GM12878 (cell line): ENCODE measurements at regions not wholly inside any gene's neighbourhood (a gene's known extent, or its start where the extent isn't known, plus 50 kb on each side); places are given as distances from the start of the nearest gene placed in this dataset.

ENCODE experiments used
- ATAC-seq: fragments of 200-7000 bp; cut with Tn5 transposase; 3 replicates; pipeline ENCODE4 v1.9.1; 2020; ENCODE audit warnings: mild to moderate bottlenecking, moderate library complexity
- BruUV-seq: library from RNA; stranded (reverse); fragments of 400-500 nt; replicated peaks from 2 replicates; lab custom pipeline; 2021; lab: Mats Ljungman, UMichigan
- CTCF ChIA-PET: fragments of 300-600 bp; sonication (Branson Sonifier 250); formaldehyde crosslinking; extraction: SDS; loops from one replicate; lab custom pipeline; 2021; ENCODE audit warnings: inconsistent platforms; lab: Yijun Ruan, JAX
- POLR2A ChIA-PET: fragments of 350-600 bp; formaldehyde crosslinking; extraction: SDS; loops from one replicate; lab custom pipeline; 2021; ENCODE audit warnings: inconsistent platforms; lab: Charles Lee
- RAD21 ChIA-PET: fragments of 300-600 bp; sonication (Branson Sonifier 250); formaldehyde crosslinking; loops from one replicate; lab custom pipeline; 2023; ENCODE audit warnings: antibody characterized with exemption; ENCODE audit not compliant: unreplicated experiment; lab: Charles Lee
- SMC1A ChIA-PET: fragments of 300-600 bp; sonication (Branson Sonifier 250); formaldehyde crosslinking; loops from one replicate; lab custom pipeline; 2023; ENCODE audit not compliant: unreplicated experiment, uncharacterized antibody; lab: Charles Lee
- DNase-seq: peaks from one replicate; pipeline ENCODE4 v3.0.0-alpha.2; 2011; ENCODE audit warnings: low read depth, low spot score
- FAIRE-seq: peaks from 3 replicates; lab custom pipeline; 2011; peaks lifted over from hg19 to GRCh38; lab: Jason Lieb, UNC
- H2AFZ ChIP-seq: 2 replicates; pipeline ENCODE4 v1.6.0; 2011; ENCODE audit warnings: low read depth, low read length, control low read depth; ENCODE audit not compliant: control insufficient read depth
- H3K27ac ChIP-seq: 2 replicates; pipeline ENCODE4 v1.5.1; 2011; ENCODE audit warnings: control low read depth; ENCODE audit not compliant: control insufficient read depth, insufficient read depth
- H3K27me3 ChIP-seq, 2 experiments: replicated peaks in 1 of 2; 2 replicates each; pipeline versions ENCODE4 v1.6.0 to v1.6.1; 2011; ENCODE audit warnings: low read length in 1 of 2; ENCODE audit not compliant: control insufficient read depth in 2 of 2, insufficient read depth in 2 of 2
- H3K36me3 ChIP-seq, 2 experiments: 2 replicates each; pipeline ENCODE4 v1.5.1; 2011; ENCODE audit warnings: low read length in 1 of 2; ENCODE audit not compliant: control insufficient read depth in 2 of 2, insufficient read depth in 2 of 2
- H3K4me1 ChIP-seq: 2 replicates; pipeline ENCODE4 v1.6.1; 2011; ENCODE audit warnings: mild to moderate bottlenecking, low read length, moderate library complexity, mixed read lengths; ENCODE audit not compliant: control insufficient read depth, insufficient read depth
- H3K4me2 ChIP-seq: 2 replicates; pipeline ENCODE4 v1.6.0; 2011; ENCODE audit warnings: control low read depth; ENCODE audit not compliant: control insufficient read depth, insufficient read depth
- H3K4me3 ChIP-seq: fragments of 200-600 bp; sonication (generic); 2 replicates; pipeline ENCODE4 v1.5.1; 2016
- H3K79me2 ChIP-seq: 2 replicates; pipeline ENCODE4 v1.6.0; 2011; ENCODE audit warnings: low read length; ENCODE audit not compliant: control insufficient read depth, insufficient read depth
- H3K9ac ChIP-seq: 2 replicates; pipeline ENCODE4 v1.8.0; 2011; ENCODE audit warnings: low read length, control low read depth, mixed read lengths; ENCODE audit not compliant: control insufficient read depth, insufficient read depth
- H3K9me3 ChIP-seq: replicated peaks from 3 replicates; pipeline ENCODE4 v1.5.1; 2011; ENCODE audit warnings: mild to moderate bottlenecking, low read length; ENCODE audit not compliant: control insufficient read depth, insufficient read depth
- H4K20me1 ChIP-seq: 2 replicates; pipeline ENCODE4 v1.6.0; 2011; ENCODE audit not compliant: control insufficient read depth, insufficient read depth
- BACH1 ChIP-seq: fragments of 450-650 bp; IDR thresholded peaks from 2 replicates; pipeline ENCODE4 v1.6.1; 2017; ENCODE audit warnings: mild to moderate bottlenecking, borderline replicate concordance
- CEBPB ChIP-seq, 2 experiments: fragments of 150-350 bp in 1 of 2; IDR thresholded peaks; 2 replicates each; pipeline ENCODE4 v1.6.1; 2012 to 2014; ENCODE audit warnings: low read depth in 2 of 2, low read length in 2 of 2, borderline replicate concordance in 1 of 2, inconsistent platforms in 1 of 2
- CTCF ChIP-seq, 3 experiments: IDR thresholded peaks in 2 of 3; conservative IDR thresholded peaks in 1 of 3; 2 replicates each; pipeline ENCODE4 v1.5.1; 2011; ENCODE audit warnings: low read depth in 3 of 3, low read length in 3 of 3, mild to moderate bottlenecking in 3 of 3, control low read depth in 2 of 3, moderate library complexity in 2 of 3, inconsistent platforms in 1 of 3, mixed read lengths in 1 of 3; ENCODE audit not compliant: control insufficient read depth in 2 of 3, insufficient read depth in 1 of 3; ENCODE audit errors: extremely low read depth in 1 of 3
- CUX1 ChIP-seq: IDR thresholded peaks from 2 replicates; pipeline ENCODE4 v1.6.1; 2012; ENCODE audit warnings: improper control_type of control experiment, low read depth, low read length; ENCODE audit not compliant: insufficient replicate concordance
- E2F8 ChIP-seq: fragments of 450-650 bp; IDR thresholded peaks from 2 replicates; pipeline ENCODE4 v1.6.1; 2018; ENCODE audit warnings: mild to moderate bottlenecking, low read depth, moderate library complexity; ENCODE audit not compliant: partially characterized antibody
- GABPA ChIP-seq: IDR thresholded peaks from 2 replicates; pipeline ENCODE4 v1.6.1; 2014; ENCODE audit warnings: antibody characterized with exemption, low read depth, mild to moderate bottlenecking, inconsistent platforms
- IKZF1 ChIP-seq: fragments of 450-650 bp; conservative IDR thresholded peaks from 2 replicates; pipeline ENCODE4 v1.6.1; 2017; ENCODE audit warnings: antibody characterized with exemption, mild to moderate bottlenecking
- PML ChIP-seq: IDR thresholded peaks from 2 replicates; pipeline ENCODE4 v1.6.1; 2012; ENCODE audit warnings: low read length, inconsistent platforms
- STAT1 ChIP-seq: fragments of 450-650 bp; conservative IDR thresholded peaks from 2 replicates; pipeline ENCODE4 v1.6.1; 2014; ENCODE audit warnings: antibody characterized with exemption, mild to moderate bottlenecking
- USF1 ChIP-seq: IDR thresholded peaks from 2 replicates; pipeline ENCODE4 v1.6.1; 2011; ENCODE audit warnings: borderline replicate concordance, low read depth, mild to moderate bottlenecking, moderate library complexity, mixed read lengths, low read length; ENCODE audit not compliant: insufficient read depth; ENCODE audit errors: extremely low read length
- WGBS: methylation state at CpG from one replicate; pipeline ENCODE4 v1.1.6; 2016; ENCODE audit warnings: low lambda C conversion rate; ENCODE audit not compliant: insufficient replicate concordance, insufficient coverage; ENCODE audit errors: missing lambda C conversion rate; 5-methylcytosine and 5-hydroxymethylcytosine counted together
- in situ Hi-C: fragments of 300-500 bp; cut with MboI; formaldehyde crosslinking; loops from 9 replicates; pipeline ENCODE4 v1.14.3; 2018; ENCODE audit warnings: mixed read lengths
- intact Hi-C: fragments of 100-400 bp; cut with micrococcal nuclease; formaldehyde crosslinking; loops from one replicate; pipeline ENCODE4 v1.14.2; 2022; ENCODE audit not compliant: unreplicated experiment

GRCh38 chr2:117257362-117257761, 557.1 kb upstream of the DDX18 start:
- POLR2A ChIA-PET = no interaction called here
- no peak for FAIRE-seq

More at GRCh38 chr2:117257362-117257761, 557.1 kb upstream of the DDX18 start:
- Histone ChIP-seq H3K27me3 (no peaks in the 10 kb centered on the region), H3K27ac (no peak overlapping the region), H3K9me3 (no peaks in the 10 kb centered on the region), H3K4me2 (no peak overlapping the region), H3K4me1 (no peaks in the 10 kb centered on the region), H3K79me2 (no peaks in the 10 kb centered on the region), H4K20me1 (no peaks in the 10 kb centered on the region), H3K4me3 (no peak overlapping the region), H3K36me3 (no peaks in the 10 kb centered on the region), H3K9ac (no peak overlapping the region), H2AFZ (no peak overlapping the region)
- TF ChIP-seq IKZF1 = no peak
- no peak for TF ChIP-seq STAT1
- no peak for TF ChIP-seq E2F8
- TF ChIP-seq CTCF (IDR thresholded peaks at IDR 0.05 in 2 of 3, conservative IDR thresholded peaks at IDR 0.05 in 1 of 3; ENCODE audit: control insufficient read depth in 2 of 3, extremely low read depth in 1 of 3, insufficient read depth in 1 of 3, low read depth in 3 of 3, low read length in 3 of 3) = no peak
- TF ChIP-seq CUX1 = no peak
- no peak for TF ChIP-seq PML
- TF ChIP-seq BACH1 = no peak
- no peak for TF ChIP-seq GABPA
- no peak for TF ChIP-seq CEBPB (IDR thresholded peaks at IDR 0.05; ENCODE audit: borderline replicate concordance in 1 of 2, low read depth in 2 of 2, low read length in 2 of 2)
- no peak for TF ChIP-seq USF1
- in situ Hi-C loops = no loop called here
- ATAC-seq = no peak
- ChIA-PET CTCF (no interaction called here), RAD21 (no interaction called here), SMC1A (interaction anchor here (1.1 kb wide), 1 partner anchor 50 kb away, joined by 3 read pairs; no protein-coding TSS in a partner anchor)
- intact Hi-C loops = no loop called here
- DNase-seq = no peak
- 40% methylated on average over 6 of the region's 6 CpGs for WGBS
- BruUV-seq = no TSS peak
